Testis (tissue), 2 donors: ENCODE measurements at regions not wholly inside any gene's neighbourhood (a gene's known extent, or its start where the extent isn't known, plus 50 kb on each side); places are given as distances from the start of the nearest gene placed in this dataset.

Experiments used
- POLR2A ChIP-seq: fragments of 450-650 bp; IDR thresholded peaks from one replicate; pipeline ENCODE4 v1.6.1; 2017; ENCODE audit warnings: antibody characterized with exemption, mild to moderate bottlenecking, moderate library complexity
- TF ChIP-seq, protein P1 (sequence below), 3 experiments: fragments of 450-650 bp in 2 of 3; fragments of 200-600 bp in 1 of 3; sonication (generic) in 1 of 3; IDR thresholded peaks; one replicate each; pipeline ENCODE4 v1.5.1; 2016 to 2019; ENCODE audit warnings: antibody characterized with exemption in 3 of 3, mild to moderate bottlenecking in 2 of 3, moderate library complexity in 1 of 3

DNA sequence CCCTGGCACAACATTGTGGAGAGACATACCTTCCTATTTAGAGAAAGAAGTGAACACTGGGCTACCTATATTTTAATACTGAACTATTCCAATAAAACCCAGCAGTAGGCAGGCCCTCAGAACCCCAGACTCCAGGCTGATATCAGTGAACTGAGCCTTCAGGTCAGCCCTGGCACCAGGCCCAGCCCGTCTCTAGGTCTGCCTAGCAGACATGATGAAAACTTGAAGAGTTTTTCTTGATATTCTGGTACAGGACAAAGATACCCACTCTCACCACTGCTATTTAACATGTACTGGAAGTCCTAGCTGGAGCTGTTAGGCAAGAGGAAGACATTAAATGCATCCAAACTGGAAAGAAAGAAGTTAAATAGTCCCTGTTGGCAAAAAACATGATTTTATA lies 396.6 kb upstream of the SPRY2 start:
- TF ChIP-seq, protein P1, sequence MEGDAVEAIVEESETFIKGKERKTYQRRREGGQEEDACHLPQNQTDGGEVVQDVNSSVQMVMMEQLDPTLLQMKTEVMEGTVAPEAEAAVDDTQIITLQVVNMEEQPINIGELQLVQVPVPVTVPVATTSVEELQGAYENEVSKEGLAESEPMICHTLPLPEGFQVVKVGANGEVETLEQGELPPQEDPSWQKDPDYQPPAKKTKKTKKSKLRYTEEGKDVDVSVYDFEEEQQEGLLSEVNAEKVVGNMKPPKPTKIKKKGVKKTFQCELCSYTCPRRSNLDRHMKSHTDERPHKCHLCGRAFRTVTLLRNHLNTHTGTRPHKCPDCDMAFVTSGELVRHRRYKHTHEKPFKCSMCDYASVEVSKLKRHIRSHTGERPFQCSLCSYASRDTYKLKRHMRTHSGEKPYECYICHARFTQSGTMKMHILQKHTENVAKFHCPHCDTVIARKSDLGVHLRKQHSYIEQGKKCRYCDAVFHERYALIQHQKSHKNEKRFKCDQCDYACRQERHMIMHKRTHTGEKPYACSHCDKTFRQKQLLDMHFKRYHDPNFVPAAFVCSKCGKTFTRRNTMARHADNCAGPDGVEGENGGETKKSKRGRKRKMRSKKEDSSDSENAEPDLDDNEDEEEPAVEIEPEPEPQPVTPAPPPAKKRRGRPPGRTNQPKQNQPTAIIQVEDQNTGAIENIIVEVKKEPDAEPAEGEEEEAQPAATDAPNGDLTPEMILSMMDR (IDR thresholded peaks at IDR 0.05): no peak
- no peak for TF ChIP-seq POLR2A
